CD14-positive monocyte (primary cell): ENCODE measurements at regions not wholly inside any gene's neighbourhood (a gene's known extent, or its start where the extent isn't known, plus 50 kb on each side); places are given as distances from the start of the nearest gene placed in this dataset. TPM values are rescaled to one million over a fixed set of nuclear protein-coding genes. Genes with fewer than 3 reads are reported as not detected.
"Not testable (repeated sequence)": the region's sequence is repeated elsewhere in the genome, so short reads cannot be mapped to it uniquely, and the experiment has no call there.

Experiments used
- DNase-seq, 3 donors: peaks; one replicate each; pipeline ENCODE4 v3.0.0-alpha.2; 2011 to 2022
- H2AFZ ChIP-seq: 2 replicates; pipeline ENCODE4 v1.6.0; 2012; ENCODE audit warnings: mild to moderate bottlenecking, low read depth, low read length, inconsistent platforms; ENCODE audit not compliant: insufficient read depth, poor library complexity, severe bottlenecking
- H3K27ac ChIP-seq, 2 donors: 1 replicate in 1 of 2; 2 replicates in 1 of 2; pipeline ENCODE4 v1.5.1; 2012 to 2013; ENCODE audit warnings: low read length in 2 of 2, control low read depth in 1 of 2, inconsistent platforms in 1 of 2, low read depth in 1 of 2, mild to moderate bottlenecking in 1 of 2
- H3K27me3 ChIP-seq, 2 donors: one replicate each; pipeline versions ENCODE4 v1.6.0 to v1.6.1; 2011 to 2013; ENCODE audit warnings: low read length in 2 of 2; ENCODE audit not compliant: control insufficient read depth in 2 of 2, insufficient read depth in 2 of 2
- H3K36me3 ChIP-seq, 2 donors: replicated peaks in 1 of 2; 1 replicate in 1 of 2; 2 replicates in 1 of 2; pipeline versions ENCODE4 v1.5.1 to v1.6.1; 2012 to 2013; ENCODE audit warnings: low read length in 2 of 2, control low read depth in 1 of 2, inconsistent platforms in 1 of 2, mild to moderate bottlenecking in 1 of 2; ENCODE audit not compliant: insufficient read depth in 2 of 2, control insufficient read depth in 1 of 2
- H3K4me1 ChIP-seq, 2 donors: 1 replicate in 1 of 2; 2 replicates in 1 of 2; pipeline versions ENCODE4 v1.5.1 to v1.6.1; 2012 to 2013; ENCODE audit warnings: low read length in 2 of 2, control low read depth in 1 of 2, inconsistent platforms in 1 of 2, mild to moderate bottlenecking in 1 of 2, moderate library complexity in 1 of 2; ENCODE audit not compliant: insufficient read depth in 2 of 2, control insufficient read depth in 1 of 2
- H3K4me2 ChIP-seq: replicated peaks from 2 replicates; pipeline ENCODE3; 2012; ENCODE audit warnings: low read length, moderate library complexity, mild to moderate bottlenecking; ENCODE audit not compliant: poor library complexity, severe bottlenecking; ENCODE audit errors: extremely low read depth
- H3K4me3 ChIP-seq, 3 experiments: fragments of 200-600 bp in 1 of 3; sonication (generic) in 1 of 3; replicated peaks in 1 of 3; 1 replicate in 2 of 3; 2 replicates in 1 of 3; pipeline ENCODE4 v1.5.1; 2011 to 2013; ENCODE audit warnings: low read length in 3 of 3, mild to moderate bottlenecking in 3 of 3, control low read depth in 2 of 3, low read depth in 2 of 3, inconsistent platforms in 1 of 3, moderate library complexity in 1 of 3
- H3K79me2 ChIP-seq: 2 replicates; pipeline ENCODE4 v1.6.0; 2012; ENCODE audit warnings: mild to moderate bottlenecking, control low read depth, inconsistent platforms, low read length, moderate library complexity; ENCODE audit not compliant: insufficient read depth
- H3K9ac ChIP-seq: 2 replicates; pipeline ENCODE4 v1.6.0; 2017; ENCODE audit warnings: low read length, mild to moderate bottlenecking; ENCODE audit not compliant: insufficient read depth, poor library complexity, severe bottlenecking
- H3K9me3 ChIP-seq, 2 donors: replicated peaks in 1 of 2; 1 replicate in 1 of 2; 2 replicates in 1 of 2; pipeline versions ENCODE4 v1.5.1 to v1.6.1; 2012 to 2013; ENCODE audit warnings: low read length in 2 of 2, control low read depth in 1 of 2; ENCODE audit not compliant: control insufficient read depth in 1 of 2, insufficient read depth in 1 of 2
- H4K20me1 ChIP-seq: 2 replicates; pipeline ENCODE4 v1.6.0; 2012; ENCODE audit warnings: mild to moderate bottlenecking, low read length, control low read depth, moderate library complexity; ENCODE audit not compliant: insufficient read depth
- H3K27ac Mint-ChIP-seq, 7 donors: one replicate each; pipeline ENCODE4 v1.8.0; 2020; ENCODE audit warnings: mild to moderate bottlenecking in 7 of 7, mixed read lengths in 7 of 7, moderate library complexity in 6 of 7, inconsistent platforms in 2 of 7
- H3K27me3 Mint-ChIP-seq, 3 donors: one replicate each; pipeline ENCODE4 v1.8.0; 2021 to 2022; ENCODE audit warnings: low read depth in 3 of 3, mild to moderate bottlenecking in 3 of 3, mixed read lengths in 3 of 3, moderate library complexity in 3 of 3, inconsistent platforms in 1 of 3
- H3K36me3 Mint-ChIP-seq, 2 donors: one replicate each; pipeline ENCODE4 v1.8.0; 2020; ENCODE audit warnings: mixed read lengths in 2 of 2, inconsistent platforms in 1 of 2, mild to moderate bottlenecking in 1 of 2
- H3K4me1 Mint-ChIP-seq: one replicate; pipeline ENCODE4 v1.8.0; 2020; ENCODE audit warnings: mild to moderate bottlenecking, mixed read lengths
- H3K4me3 Mint-ChIP-seq, 2 donors: one replicate each; pipeline ENCODE4 v1.8.0; 2020; ENCODE audit warnings: mild to moderate bottlenecking in 2 of 2, mixed read lengths in 2 of 2, moderate library complexity in 1 of 2
- H3K9me3 Mint-ChIP-seq, 7 donors: one replicate each; pipeline ENCODE4 v1.8.0; 2020 to 2022; ENCODE audit warnings: mixed read lengths in 7 of 7, mild to moderate bottlenecking in 6 of 7, moderate library complexity in 6 of 7, inconsistent platforms in 2 of 7
- CTCF ChIP-seq: fragments of 200-600 bp; IDR thresholded peaks from one replicate; pipeline ENCODE4 v1.8.0; 2022; ENCODE audit warnings: antibody characterized with exemption, mild to moderate bottlenecking
- whole genome bisulfite sequencing: methylation state at CpG from one replicate; pipeline ENCODE4 v1.1.5; 2013; ENCODE audit warnings: missing lambda C conversion rate; ENCODE audit not compliant: insufficient coverage; 5-methylcytosine and 5-hydroxymethylcytosine counted together
- intact Hi-C, 2 donors: fragments of 100-400 bp; cut with micrococcal nuclease; formaldehyde crosslinking; loops; one replicate each; pipeline versions ENCODE4 v1.15.0 to v1.15.1; 2023
- small RNA-seq: library from RNA; depleted of rRNA; stranded (forward); fragments of <200 nt; gene quantifications from one replicate; pipeline ENCODE3, GENCODE V24; 2012; ENCODE audit warnings: low read depth; ENCODE audit not compliant: insufficient read length

DNA sequence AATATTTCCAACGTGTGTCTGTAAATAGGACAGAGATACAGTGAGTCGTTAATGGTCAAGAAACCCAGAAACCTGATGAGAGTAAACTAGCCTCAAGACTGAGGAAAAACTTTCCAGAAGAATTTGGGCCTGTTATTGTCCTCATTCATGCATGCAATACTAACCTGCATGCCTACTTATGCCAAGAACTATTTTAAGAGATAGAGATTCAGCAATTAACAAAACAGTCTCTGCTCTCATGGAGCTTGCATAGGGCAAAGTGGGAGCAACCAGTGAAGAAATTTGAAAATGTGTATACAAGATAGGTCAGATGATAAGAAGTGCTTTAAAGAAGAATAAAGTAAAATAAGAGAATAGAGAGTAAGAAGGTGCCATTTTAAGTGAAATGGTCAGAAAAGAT lies 66.1 kb upstream of the FRG1 start:
- Histone ChIP-seq H3K36me3 (no peaks in the 10 kb centered on the region), H3K27ac (no peak overlapping the region), H3K4me3 (no peak overlapping the region), H3K79me2 (no peaks in the 10 kb centered on the region), H3K9me3 (peaks cover 0 to 3% of the 10 kb centered on the region in 2 donors), H2AFZ (no peak overlapping the region), H3K27me3 (no peaks in the 10 kb centered on the region), H4K20me1 (no peaks in the 10 kb centered on the region), H3K4me2 (no peak overlapping the region), H3K4me1 (no peaks in the 10 kb centered on the region), H3K9ac (no peak overlapping the region)
- 100% methylated on average over 1 of the region's 2 CpGs for WGBS
- no peak for TF ChIP-seq CTCF
- intact Hi-C loops = no loop called here
- H3K4me3 Mint-ChIP-seq = no peak overlapping the region
- H3K27me3 Mint-ChIP-seq = peaks cover 0 to 1% (median 1%) of the 10 kb centered on the region in 3 donors
- no peaks in the 10 kb centered on the region for H3K36me3 Mint-ChIP-seq
- DNase-seq = no peak
- H3K27ac Mint-ChIP-seq = no peak overlapping the region
- peaks cover 4 to 18% (median 5%) of the 10 kb centered on the region in 7 donors for H3K9me3 Mint-ChIP-seq
- H3K4me1 Mint-ChIP-seq = no peaks in the 10 kb centered on the region

DNA sequence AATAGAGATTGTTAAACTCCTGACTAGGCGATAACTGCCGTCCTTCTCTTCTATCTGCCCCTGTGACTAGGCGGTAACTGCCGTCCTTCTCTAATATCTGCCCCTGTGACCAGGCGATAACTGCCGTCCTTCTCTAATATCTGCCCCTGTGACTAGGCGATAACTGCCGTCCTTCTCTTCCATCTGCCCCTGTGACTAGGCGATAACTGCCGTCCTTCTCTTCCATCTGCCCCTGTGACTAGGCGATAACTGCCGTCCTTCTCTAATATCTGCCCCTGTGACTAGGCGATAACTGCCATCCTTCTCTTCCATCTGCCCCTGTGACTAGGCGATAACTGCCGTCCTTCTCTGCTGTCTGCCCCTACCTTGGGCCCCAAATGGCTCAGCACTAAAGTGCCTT lies 59.5 kb upstream of the FRG1 start:
- H3K4me2 ChIP-seq, H3K27me3 ChIP-seq, H3K27ac ChIP-seq, H2AFZ ChIP-seq, H4K20me1 ChIP-seq, H3K4me1 Mint-ChIP-seq, H3K9ac ChIP-seq, H3K4me3 ChIP-seq, H3K4me1 ChIP-seq, H3K36me3 ChIP-seq, H3K9me3 ChIP-seq, intact Hi-C loops, H3K27me3 Mint-ChIP-seq, H3K79me2 ChIP-seq, H3K27ac Mint-ChIP-seq, H3K4me3 Mint-ChIP-seq, H3K36me3 Mint-ChIP-seq: not testable (repeated sequence)
- peaks cover 4 to 18% (median 8%) of the 10 kb centered on the region in 7 donors for H3K9me3 Mint-ChIP-seq
- WGBS = 92% methylated on average over 13 of the region's 15 CpGs
- DNase-seq = peak in 1 of 3 donors; percentile 13

- H3K79me2 ChIP-seq, H3K4me3 Mint-ChIP-seq, H3K4me3 ChIP-seq, H3K4me1 ChIP-seq, H3K9ac ChIP-seq, DNase-seq, H3K4me1 Mint-ChIP-seq, H3K9me3 ChIP-seq, H3K27ac Mint-ChIP-seq, H3K36me3 Mint-ChIP-seq, H3K36me3 ChIP-seq, H3K4me2 ChIP-seq, H3K27me3 ChIP-seq, H2AFZ ChIP-seq, intact Hi-C loops, H3K27ac ChIP-seq, H4K20me1 ChIP-seq, H3K27me3 Mint-ChIP-seq: not testable (repeated sequence)
- peaks cover 10 to 31% (median 20%) of the 10 kb centered on the region in 7 donors for H3K9me3 Mint-ChIP-seq
- WGBS = 87% methylated on average over 4 of the region's 4 CpGs
Observed at GRCh38 chr4:189888407-189888806, 52.3 kb upstream of the FRG1 start.

Small RNAs in the stretch of these regions (small RNA-seq; reads per million reads assigned to genes)
- gene RNU1-51P (not detected), gene RNU7-192P (not detected)
